ENCODE measurements at regions not wholly inside any gene's neighbourhood (a gene's known extent, or its start where the extent isn't known, plus 50 kb on each side); places are given as distances from the start of the nearest gene placed in this dataset.
A peak's percentile ranks its signal among the peaks of the same experiment; 100 is the strongest.

GRCh38 chr2:240236217-240237111 is 96.0 kb upstream of the OTOS start:
- Histone ChIP-seq H3K9me3 (no peaks in the 10 kb centered on the region), H3K27me3 (no peaks in the 10 kb centered on the region), H3K4me3 (no peak overlapping the region), H3K36me3 (no peaks in the 10 kb centered on the region), H3K27ac (peak overlapping the region in 3 of 4 donors; percentile 15 to 57 (median 21)), H3K4me1 (peaks cover 0 to 16% (median 7%) of the 10 kb centered on the region in 4 donors)
- WGBS, 2 donors (ENCODE audit: low coverage in 1 of 2) = 50 to 87% methylated on average over 3 to 12 of the region's 12 CpGs
- no peak for DNase-seq
- intact Hi-C loops (cut with DNase I; ENCODE audit: low total_unique reads) = no loop called here
- TF ChIP-seq CTCF (IDR thresholded peaks at IDR 0.05) = no peak
- TF ChIP-seq EP300 (IDR thresholded peaks at IDR 0.05; ENCODE audit: low read depth) = no peak
- no peak for TF ChIP-seq POLR2AphosphoS5 (IDR thresholded peaks at IDR 0.05)
- no peak for TF ChIP-seq POLR2A (IDR thresholded peaks at IDR 0.05)
- in situ Hi-C loops (cut with MboI; ENCODE audit: low pct_ligation_motif_present in 1 of 4, low pct_unique_long_range_greater_than_20kb in 1 of 4, low sequenced_read_pairs in 3 of 4) = loop anchor here in 3 of 4 donors (10.0 to 25.0 kb wide), 2 partner anchors 198 to 201 kb away; partner anchors contain the start of gene GPC1 (in 3 of the 3)

DNA sequence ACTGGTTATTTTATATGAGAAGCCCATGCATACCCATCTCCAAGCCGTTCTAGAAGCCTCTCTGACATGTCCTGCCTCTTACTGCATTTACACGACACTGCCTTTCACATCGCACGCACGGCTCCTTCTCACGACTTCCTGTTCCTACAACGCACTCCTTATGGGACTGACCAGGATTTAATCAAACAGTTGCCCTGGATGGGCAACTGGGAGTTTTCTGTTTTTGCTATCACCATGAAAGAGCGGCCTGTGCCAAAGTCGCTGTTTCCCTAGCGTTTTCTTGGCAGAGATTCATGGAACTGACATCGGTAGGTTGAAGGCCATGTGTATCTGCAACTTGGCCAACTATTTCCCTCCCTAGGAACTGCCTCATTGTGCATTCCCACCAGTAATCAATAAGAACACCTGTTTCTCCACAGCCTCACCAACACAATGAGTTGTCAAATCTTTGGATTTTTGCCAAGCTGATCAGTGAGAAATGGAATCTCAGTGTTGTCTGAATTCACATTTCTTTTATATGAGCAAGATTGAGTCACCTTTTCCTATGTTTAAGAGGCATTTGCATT is 97.2 kb upstream of the OTOS start:
- no peak for TF ChIP-seq EP300 (IDR thresholded peaks at IDR 0.05; ENCODE audit: low read depth)
- no peak for TF ChIP-seq POLR2A (IDR thresholded peaks at IDR 0.05)
- TF ChIP-seq POLR2AphosphoS5 (IDR thresholded peaks at IDR 0.05) = no peak
- no peak for TF ChIP-seq CTCF (IDR thresholded peaks at IDR 0.05)
- DNase-seq = no peak
- no peaks in the 10 kb centered on the region for H3K9me3 ChIP-seq
- intact Hi-C loops (cut with DNase I; ENCODE audit: low total_unique reads) = no loop called here
- H3K27ac ChIP-seq = peak overlapping the region in 3 of 4 donors; percentile 23 to 57 (median 31)
- no peak overlapping the region for H3K4me3 ChIP-seq
- H3K4me1 ChIP-seq = peaks cover 0 to 16% (median 6%) of the 10 kb centered on the region in 4 donors
- no peaks in the 10 kb centered on the region for H3K36me3 ChIP-seq
- in situ Hi-C loops (cut with MboI; ENCODE audit: low pct_ligation_motif_present in 1 of 4, low pct_unique_long_range_greater_than_20kb in 1 of 4, low sequenced_read_pairs in 3 of 4) = loop anchor here in 3 of 4 donors (10.0 to 25.0 kb wide), 2 partner anchors 197 to 200 kb away; partner anchors contain the start of gene GPC1 (in 3 of the 3)
- no peaks in the 10 kb centered on the region for H3K27me3 ChIP-seq
- WGBS, 2 donors (ENCODE audit: low coverage in 1 of 2) = 68 to 80% methylated on average over 1 to 11 of the region's 11 CpGs

GRCh38 chr2:240238201-240238600 is 97.7 kb upstream of the OTOS start:
- Histone ChIP-seq H3K4me1 (peaks cover 0 to 13% (median 2%) of the 10 kb centered on the region in 4 donors), H3K4me3 (no peak overlapping the region), H3K27ac (no peak overlapping the region), H3K9me3 (no peaks in the 10 kb centered on the region), H3K36me3 (no peaks in the 10 kb centered on the region), H3K27me3 (no peaks in the 10 kb centered on the region)
- no peak for DNase-seq
- in situ Hi-C loops (cut with MboI; ENCODE audit: low pct_ligation_motif_present in 1 of 4, low pct_unique_long_range_greater_than_20kb in 1 of 4, low sequenced_read_pairs in 3 of 4) (loop anchor here in 3 of 4 donors (10.0 to 25.0 kb wide), 2 partner anchors 197 to 199 kb away; partner anchors contain the start of gene GPC1 (in 3 of the 3)), intact Hi-C loops (cut with DNase I; ENCODE audit: low total_unique reads) (no loop called here)
- TF ChIP-seq CTCF (IDR thresholded peaks at IDR 0.05) (no peak), POLR2A (IDR thresholded peaks at IDR 0.05) (no peak), POLR2AphosphoS5 (IDR thresholded peaks at IDR 0.05) (no peak), EP300 (IDR thresholded peaks at IDR 0.05; ENCODE audit: low read depth) (no peak)
- 81% methylated on average over 1 of the region's 1 CpG; no CpG with 5 or more reads in 1 of the 2 donors for WGBS, 2 donors (ENCODE audit: low coverage in 1 of 2)

DNA sequence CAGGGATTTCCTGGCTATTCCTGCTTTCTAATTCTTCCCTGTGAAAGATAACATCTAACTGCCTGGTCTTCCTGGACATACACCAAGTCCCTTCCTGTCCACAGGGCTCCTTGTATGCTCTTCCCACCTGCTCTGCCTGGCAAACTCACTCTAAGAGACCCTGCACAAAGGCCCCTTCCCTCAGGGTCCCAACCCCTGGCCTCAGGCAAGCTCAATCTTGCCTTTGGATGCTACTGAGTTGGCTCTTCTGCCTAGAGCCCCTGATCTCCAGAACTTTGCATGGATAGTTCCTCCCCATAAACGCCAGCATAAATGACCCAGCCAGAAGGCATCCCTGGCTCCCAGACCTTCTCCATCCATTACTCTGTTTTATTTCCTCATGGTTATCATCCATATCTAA is 98.3 kb upstream of the OTOS start:
- H3K4me1 ChIP-seq = peaks cover 0 to 7% (median 0%) of the 10 kb centered on the region in 4 donors
- DNase-seq = no peak
- H3K9me3 ChIP-seq = no peaks in the 10 kb centered on the region
- in situ Hi-C loops (cut with MboI; ENCODE audit: low pct_ligation_motif_present in 1 of 4, low pct_unique_long_range_greater_than_20kb in 1 of 4, low sequenced_read_pairs in 3 of 4) = loop anchor here in 3 of 4 donors (10.0 to 25.0 kb wide), 2 partner anchors 196 to 199 kb away; partner anchors contain the start of gene GPC1 (in 3 of the 3)
- H3K4me3 ChIP-seq = no peak overlapping the region
- intact Hi-C loops (cut with DNase I; ENCODE audit: low total_unique reads) = no loop called here
- H3K27ac ChIP-seq = no peak overlapping the region
- H3K36me3 ChIP-seq = no peaks in the 10 kb centered on the region
- WGBS, 2 donors (ENCODE audit: low coverage in 1 of 2) = 83% methylated on average over 1 of the region's 1 CpG; no CpG with 5 or more reads in 1 of the 2 donors
- TF ChIP-seq POLR2A (IDR thresholded peaks at IDR 0.05) = no peak
- TF ChIP-seq EP300 (IDR thresholded peaks at IDR 0.05; ENCODE audit: low read depth) = no peak
- H3K27me3 ChIP-seq = no peaks in the 10 kb centered on the region
